HG03103 (cell line): ENCODE measurements at regions not wholly inside any gene's neighbourhood (a gene's known extent, or its start where the extent isn't known, plus 50 kb on each side); places are given as distances from the start of the nearest gene placed in this dataset.
A peak's percentile ranks its signal among the peaks of the same experiment; 100 is the strongest.

Experiments used
- ATAC-seq: cut with Tn5 transposase; IDR thresholded peaks from one replicate; pipeline ENCODE4 v1.9.1; 2021; ENCODE audit warnings: low read depth; ENCODE audit not compliant: unreplicated experiment

DNA sequence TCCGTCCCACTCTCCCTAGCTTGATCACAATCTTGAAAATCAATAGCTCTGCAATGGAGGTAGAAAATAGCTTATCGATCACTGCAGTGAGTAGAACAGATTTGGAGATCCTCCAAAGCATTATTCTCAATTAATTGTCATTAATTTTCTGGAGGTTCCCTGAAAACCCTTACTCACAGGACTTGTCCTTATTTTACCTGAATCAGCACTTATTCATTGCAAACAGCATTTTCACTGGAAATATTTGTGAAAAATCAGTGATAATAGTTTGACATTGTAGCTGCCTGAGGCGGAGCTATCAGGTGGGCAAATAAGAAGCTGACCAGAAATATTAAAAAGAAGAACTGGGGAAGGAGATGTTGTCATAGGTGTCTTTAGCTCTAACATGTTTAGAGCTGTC lies 294.6 kb upstream of the ZSWIM2 start:
- no peak for ATAC-seq

DNA sequence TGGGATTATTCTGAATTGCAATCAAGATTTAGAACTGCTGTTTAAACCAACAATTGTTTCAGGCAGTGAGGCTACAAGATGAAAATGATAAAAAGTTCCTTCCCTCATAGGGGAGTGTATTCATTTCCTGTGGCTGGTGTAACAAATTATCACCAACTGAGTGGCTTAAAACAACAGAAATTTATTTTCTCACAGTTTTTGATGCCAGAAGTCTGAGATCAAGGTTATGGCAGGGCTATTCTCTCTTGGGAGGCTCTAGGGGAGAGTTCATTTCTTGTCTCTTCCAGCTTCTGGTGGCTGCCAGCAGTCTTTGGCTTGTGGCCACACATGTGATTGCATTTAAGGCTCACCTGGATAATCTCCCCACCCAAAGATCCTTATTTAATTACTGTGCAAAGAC lies 290.5 kb upstream of the ZSWIM2 start:
- ATAC-seq = no peak

DNA sequence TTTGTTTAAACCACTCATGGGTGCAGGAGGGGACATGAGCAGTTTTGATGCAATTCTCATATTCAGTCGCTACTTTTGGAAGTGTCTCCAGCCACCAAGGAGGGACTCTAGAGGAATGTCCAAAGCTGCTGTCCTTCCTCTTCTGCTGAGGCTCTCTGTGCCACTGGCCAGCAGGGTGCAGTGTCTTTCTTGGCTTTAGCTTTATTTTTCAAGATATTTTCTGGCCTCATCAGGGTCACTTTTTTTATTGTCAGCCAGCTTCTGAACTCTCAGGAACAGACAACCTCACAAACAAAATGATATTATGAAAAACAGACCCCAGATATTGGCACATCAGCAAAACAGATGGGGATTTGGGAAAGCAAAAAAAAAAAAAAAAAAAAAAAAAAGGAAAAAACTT lies 289.3 kb upstream of the ZSWIM2 start:
- ATAC-seq = peak; percentile 62

DNA sequence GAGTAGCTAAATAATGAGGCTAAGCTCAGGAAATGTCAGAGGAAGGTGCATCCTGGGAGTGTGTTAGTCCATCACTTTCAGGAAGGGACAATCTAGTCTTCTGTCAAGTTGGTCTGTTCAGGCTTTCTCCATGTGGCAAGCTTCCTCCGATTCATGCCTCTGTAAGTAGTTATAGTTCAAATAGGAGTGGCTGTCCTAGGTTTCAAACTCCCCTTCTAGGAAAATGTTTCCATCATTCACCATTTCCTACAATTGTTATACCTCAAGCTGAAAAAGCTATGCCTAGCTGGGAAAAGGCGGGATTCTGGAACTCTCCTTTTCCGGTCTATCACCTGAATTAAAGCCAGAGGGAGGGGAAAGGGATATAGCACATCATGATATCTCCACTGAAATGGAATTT lies 287.7 kb upstream of the ZSWIM2 start:
- no peak for ATAC-seq

DNA sequence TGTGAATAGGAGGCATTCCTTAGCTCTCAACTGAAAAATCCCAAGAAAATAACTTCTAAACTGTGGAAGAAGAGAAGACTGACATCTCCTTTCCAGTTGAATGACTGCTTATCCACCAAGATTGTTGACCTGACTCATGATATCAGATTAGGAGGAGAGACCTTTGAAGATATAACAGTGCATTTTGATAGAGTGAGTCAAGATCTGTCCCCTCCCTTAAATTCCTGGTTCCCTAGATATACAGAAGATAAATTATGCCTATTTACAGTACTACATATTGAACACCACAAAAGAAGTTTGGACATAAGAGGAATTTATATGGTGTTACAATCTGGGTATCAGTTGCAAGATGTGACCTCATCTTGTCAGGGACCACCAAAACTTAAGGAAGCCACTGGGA lies 285.3 kb upstream of the ZSWIM2 start:
- no peak for ATAC-seq

DNA sequence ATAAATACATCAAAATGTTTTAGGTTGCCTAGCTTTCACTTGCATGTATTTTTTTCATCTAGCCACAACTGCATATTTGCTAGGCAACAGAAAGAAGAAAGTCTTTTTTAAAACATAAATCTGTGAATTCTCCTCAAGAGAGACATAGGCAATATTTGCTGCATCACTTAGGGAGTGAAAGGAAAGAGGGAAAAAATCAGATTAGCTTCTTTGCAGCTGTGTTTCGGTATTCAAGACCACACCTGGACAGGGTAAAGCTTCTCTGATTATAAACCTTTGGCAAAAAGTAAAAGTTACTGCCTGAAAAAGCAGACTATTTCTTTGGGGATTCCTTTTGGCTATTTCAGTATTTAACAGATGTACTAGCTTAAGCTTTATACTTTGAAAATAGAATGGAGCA lies 280.9 kb upstream of the ZSWIM2 start:
- ATAC-seq = no peak

DNA sequence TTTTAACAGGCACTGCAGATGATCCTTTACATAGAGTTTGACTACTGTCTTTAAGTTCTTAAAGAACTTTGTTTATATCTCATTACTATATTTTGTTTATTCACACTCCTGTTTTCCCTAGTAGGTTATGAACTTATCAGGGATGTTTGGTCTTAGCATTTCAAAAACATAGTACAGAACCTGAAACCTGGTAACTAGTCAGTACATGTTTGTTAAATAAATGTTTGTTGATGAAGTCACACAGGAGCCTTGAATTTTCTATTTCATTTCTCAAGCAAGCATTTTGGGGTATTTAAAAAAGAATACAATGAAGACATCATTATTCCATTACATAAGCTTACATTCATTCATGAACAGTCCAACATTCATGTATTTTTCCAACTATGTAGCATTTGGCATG lies 280.3 kb upstream of the ZSWIM2 start:
- ATAC-seq = no peak

DNA sequence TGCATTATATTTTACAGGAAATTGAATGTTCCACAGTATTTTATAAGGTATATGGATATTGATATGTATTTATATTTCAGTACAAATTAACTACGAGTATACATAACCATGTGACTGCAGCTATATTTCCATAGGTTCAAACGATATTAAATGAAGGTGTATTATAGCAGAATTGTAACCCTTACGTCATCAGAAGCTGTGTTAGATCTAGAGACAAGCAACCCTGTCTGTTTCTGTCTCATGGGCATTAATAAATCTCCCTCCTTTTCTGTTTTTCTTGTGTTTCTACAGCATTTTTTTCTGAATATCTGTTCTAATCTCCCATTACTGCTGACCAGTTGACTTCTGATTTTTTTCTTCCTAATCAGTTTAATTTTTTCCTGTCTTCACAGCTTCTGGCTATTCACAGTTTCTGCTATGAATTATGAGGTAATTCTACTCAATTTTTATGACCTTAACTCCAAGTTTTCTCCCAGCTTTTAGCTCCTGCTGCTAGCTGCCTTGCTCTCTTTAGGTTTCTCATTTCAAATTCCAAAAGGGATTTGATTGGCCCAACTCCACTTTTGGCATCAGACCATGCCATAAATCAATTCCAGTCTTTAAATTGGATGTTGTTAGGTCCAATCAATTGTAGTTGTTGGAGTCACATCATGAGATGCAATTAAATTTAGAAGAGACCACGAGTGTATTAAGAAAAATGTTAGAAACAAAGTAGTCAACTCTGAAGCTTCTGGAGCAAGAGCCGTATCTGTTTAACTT lies 277.5 kb upstream of the ZSWIM2 start:
- ATAC-seq = no peak

DNA sequence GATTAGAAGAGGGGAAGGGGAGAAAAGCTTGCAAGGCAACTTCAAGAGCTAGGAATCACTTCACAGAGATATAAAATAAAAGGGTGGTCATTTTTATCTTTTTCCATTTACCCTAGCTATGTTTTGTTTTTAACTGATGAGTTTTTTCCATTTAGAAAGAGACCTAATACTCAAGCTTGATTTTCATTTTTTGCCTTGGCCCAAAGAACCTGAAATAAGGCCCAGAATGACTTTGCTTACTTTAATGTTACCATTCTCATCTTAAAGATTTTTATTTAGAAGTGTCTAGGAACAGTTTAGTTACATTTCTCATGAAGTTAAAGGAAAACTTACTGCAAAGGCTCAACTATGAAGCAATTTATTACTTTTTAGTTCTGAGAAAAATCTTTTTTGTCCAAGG lies 276.3 kb upstream of the ZSWIM2 start:
- ATAC-seq = no peak

DNA sequence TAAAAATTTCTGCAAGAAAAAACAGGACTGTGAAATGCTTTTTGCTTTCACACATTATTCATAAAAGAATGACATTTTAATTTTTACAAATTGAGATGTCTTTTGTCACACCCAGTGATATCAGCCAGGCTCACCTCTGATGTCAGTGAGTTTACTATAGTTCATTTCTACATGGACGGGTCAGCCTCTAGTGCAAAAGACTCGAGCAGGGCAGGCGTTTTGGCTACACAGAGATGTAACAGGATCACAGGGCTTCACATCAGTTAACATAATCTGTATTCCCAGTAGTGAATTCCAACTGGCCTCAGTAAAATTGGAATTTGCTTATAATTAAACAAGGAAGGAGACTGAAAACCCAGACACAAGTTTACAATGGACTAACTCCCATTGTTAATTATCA lies 275.6 kb upstream of the ZSWIM2 start:
- no peak for ATAC-seq

DNA sequence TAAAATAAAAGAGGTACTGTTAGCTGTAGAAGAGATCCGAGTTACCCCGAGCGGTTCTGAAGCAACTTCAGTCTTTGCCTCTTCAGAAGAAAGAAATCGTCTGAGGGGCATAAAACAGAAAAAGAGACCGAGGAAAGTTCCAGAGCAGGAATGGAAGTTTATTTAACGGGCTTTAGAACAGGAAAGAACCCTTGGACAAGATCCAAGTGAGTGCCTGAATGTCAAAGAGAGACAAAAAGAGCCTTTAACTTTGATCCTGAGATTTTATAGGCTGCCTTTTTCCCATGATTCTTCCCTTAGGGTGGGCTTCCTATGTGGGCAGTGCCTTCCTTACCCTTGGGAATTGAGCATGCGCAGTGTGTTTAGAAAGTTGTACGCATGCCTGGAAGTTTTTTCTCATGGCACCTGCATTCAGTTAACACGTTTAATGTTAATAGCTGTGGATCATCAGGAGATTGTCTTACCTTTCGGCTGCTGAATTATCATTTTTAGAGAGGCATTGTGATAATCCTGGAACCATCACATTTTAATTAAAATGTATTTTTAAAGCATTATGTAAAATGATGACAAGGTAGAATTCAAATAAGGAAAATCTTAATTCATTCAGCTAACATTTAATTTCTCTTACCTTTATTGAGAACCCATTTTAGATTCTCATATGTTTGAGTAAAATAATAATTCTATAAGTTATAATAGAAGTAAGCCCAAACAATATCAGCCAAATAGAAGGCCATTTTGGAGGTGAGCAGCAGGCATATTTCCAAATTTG lies 269.5 kb upstream of the ZSWIM2 start:
- ATAC-seq = no peak

DNA sequence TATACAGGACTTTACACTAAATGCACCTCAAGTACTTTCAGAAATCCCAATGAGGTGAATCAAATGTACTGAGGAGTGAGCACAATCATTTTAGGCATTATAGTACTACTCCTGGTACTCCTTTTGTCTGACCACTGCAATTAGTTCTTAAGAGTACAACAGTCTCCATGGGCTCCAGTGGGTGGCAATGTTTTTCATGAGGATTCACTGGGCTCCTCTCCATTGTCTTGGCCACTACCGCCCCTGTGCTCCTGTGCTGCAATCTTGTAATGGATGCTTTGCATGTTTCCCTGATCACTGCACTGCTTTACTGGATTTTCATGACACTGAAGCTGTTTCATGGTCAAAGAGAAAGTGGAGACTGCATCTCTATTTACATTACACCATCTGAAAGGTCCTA lies 268.5 kb upstream of the ZSWIM2 start:
- no peak for ATAC-seq

DNA sequence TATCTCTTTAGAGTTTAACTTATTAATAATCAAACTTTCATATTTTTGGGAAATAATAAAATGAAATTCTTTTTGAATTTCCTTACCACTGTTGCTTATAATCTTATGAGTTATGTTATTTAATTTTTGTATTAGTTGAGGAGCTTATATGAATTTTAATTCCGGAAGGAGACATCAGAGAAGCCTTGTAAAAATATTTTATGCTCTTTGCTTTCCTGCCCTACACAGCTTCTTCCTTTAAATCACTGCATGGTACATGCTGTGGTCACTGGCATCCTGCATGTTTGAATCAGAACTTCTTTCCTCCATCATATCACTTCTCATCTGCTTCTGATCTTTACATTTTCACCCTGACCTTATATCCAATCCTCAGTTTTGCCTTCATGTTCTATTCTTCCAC lies 266.7 kb upstream of the ZSWIM2 start:
- no peak for ATAC-seq

DNA sequence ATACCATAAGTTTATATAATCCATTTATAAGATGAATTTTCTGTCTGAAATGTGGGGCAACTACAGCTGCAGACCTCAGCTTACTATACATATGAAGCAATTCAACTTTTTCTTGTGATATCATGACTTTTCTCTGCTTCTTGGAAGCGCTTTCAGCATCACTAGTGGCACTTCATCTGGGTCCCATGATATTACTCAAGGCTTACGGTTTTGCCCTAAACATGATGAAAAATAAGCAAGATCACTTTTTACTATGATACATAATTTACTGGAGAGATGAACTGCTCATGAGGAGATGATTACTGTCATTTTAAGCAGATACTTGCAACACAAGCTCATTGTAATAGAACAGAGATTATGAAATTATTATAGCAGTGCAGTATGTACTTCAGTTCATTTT lies 258.0 kb upstream of the ZSWIM2 start:
- ATAC-seq = no peak

DNA sequence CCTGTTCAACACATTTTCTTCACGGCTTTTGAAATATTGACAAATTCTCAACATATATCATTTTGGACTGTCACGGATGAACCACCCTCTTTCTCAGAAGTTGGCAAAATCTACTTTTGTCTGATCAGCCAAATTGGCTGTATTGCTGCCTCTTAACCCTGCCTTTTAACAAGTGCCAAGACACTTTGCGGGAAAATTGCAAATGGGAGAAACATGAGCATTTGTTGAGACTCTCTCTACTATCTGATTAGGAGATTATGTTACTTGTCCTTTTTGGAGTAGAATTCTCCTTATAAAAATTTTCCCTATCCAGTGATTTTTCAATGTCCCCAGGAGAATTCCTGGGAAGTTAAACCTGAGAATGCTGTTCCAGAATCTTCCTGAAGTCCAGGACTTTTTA lies 256.2 kb upstream of the ZSWIM2 start:
- ATAC-seq = no peak

DNA sequence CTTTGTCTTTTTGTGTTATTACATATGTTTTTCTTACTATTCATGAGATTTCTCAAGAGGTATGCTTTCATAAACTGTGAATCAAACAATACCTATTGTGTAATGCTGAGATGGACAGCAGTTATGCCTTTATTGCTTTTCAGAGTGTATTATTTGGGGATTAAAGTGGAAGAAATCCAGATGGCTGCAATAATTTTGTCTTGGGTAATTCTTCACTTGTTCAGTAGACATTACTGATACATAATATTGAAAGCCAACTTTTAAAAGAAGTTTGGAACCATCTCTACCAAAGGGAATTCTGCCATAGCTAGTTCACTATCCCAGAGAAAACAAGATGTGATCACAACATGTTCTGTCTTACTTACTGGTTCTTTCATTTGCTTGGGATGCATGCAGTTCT lies 253.4 kb upstream of the ZSWIM2 start:
- ATAC-seq = no peak

DNA sequence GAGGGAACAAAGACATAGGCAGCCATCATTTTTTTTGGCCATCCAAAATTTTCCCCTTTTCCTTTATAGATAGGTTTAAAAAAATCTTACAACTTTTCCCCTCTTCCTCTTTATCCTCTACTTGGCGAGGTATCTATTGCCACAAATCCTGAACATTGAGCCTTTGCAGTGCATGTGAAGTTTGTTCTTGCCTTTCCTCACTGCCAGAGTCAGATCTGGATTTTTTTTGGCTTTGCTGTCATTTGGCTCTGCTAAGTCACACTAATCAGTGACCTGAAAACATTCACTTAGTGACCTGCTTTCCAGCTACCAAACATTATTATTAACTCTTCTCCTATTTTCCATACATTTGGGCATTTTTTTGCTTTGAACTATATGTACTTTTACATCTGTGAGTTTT lies 249.2 kb upstream of the ZSWIM2 start:
- ATAC-seq = no peak

DNA sequence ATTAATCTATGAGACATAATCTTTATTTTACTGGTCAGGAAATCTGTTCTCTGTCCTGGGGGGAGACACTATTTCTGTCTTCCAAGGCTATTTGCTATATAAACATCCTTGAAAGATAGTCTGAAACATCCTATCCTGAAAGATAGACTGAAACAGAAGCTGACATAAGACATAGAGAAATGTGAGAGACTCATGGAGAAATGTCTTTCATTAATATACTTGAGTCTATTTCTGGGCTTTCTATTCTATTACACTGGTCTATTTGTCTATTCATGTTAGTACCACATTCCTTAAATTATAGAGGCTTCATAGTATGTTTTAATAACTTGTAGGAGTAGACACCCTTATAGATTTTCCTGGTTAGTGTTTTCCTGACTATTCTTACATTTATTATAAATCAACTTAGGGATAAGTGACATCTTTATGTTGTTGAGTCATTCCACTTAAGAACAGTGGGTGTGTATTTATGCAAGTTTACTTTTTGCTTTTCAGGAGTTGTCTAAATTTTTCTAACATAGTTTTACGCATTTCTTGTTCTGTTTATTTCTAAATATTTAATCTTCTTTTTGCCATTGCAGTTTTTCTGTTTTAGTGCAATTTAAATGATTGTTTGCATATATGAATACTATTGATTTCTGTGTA lies 244.9 kb upstream of the ZSWIM2 start:
- ATAC-seq = no peak

DNA sequence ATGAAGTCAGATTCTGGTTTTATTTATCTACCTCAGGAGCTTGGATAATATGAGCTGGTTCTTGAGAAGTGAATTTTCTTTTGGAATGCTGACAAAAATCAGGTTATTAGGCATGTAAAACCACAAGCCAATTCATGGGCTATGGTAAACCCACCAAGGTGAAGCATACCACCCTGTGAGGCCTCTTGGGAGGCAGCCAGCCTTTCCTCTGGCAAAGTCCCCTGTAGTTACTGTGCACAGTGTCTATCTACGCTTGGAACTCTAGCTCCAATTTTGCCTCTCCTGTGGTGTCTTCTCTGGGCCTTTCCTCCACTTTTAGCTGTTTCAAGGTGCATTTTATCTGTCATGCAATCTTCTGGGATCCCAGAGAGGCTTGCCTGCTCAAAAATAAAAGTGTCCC lies 242.7 kb upstream of the ZSWIM2 start:
- no peak for ATAC-seq

DNA sequence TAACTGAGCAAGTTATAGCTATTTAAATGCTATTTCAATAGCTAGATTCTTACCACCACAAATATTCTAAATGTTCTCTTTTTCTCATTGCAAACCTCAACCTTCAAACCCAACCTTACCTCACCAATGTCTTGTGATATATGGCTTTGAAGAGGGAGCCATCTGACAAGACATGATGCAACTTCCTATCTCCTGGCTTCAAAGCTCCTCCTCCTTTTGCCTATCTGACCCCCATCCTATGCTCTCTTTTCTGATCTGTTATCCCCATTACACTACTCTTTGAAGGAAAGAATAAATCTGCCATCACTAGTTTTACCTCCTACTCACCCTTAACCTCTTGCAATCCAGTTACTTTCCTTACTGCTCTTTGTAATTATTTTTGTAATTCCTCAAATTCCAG lies 235.6 kb upstream of the ZSWIM2 start:
- ATAC-seq = no peak

DNA sequence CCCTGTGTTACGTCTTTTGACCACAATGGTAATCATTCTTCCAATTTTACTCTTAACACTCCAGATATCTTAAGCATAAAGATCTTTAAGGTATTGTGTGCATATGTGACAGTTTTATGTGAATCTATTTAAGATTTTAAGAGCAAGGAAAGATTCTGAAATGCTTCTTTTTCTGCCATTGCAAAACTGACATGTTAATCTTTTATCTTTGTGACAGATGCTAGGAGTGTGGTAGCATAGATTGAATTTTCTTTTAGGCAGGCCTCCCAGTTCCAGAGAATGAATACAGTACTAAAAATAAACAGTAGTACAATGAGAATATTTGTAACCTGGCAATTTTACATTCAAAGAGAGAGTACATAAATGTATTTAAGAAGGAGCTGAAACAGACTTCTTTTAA lies 232.5 kb upstream of the ZSWIM2 start:
- ATAC-seq = no peak

DNA sequence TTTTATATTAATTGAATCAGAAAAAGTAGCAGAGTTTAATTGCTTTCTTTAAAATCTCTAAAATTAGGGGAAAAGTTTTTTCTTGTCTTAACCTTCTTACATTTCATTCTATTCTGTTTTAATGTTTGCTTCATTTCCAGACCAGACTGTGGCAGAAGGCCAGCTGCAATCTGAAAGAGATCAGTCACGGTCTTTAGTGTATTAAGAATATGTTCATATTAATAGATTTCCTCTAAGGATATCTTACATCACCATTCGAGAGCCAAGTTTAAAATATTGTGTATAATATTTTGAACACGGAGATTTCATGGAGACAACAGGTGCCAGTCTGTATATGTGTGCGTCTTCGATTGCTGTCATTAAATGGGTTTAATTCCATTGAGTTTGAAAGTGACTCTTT lies 230.9 kb upstream of the ZSWIM2 start:
- no peak for ATAC-seq
